ENCODE measurements at regions not wholly inside any gene's neighbourhood (a gene's known extent, or its start where the extent isn't known, plus 50 kb on each side); places are given as distances from the start of the nearest gene placed in this dataset.

DNA sequence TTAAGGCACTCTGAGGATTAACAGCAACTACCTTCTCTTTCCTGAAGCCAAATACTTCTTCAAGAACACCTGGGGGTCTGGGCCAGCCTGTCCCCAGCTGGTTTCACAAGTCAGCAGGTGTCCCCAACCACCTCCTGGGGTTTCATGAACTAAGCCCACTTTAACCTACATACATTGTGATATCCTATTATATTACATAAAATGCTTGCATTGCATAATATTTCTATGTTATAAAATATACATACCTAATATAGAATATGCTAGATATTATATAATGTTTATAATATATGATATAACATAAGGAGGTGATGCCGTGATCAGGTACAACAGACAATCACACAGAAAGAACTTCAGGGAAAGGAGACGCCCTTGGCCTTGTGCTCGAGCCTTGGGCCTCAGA is 367.6 kb downstream of the C16orf95 start:
- TF ChIP-seq, protein P1, sequence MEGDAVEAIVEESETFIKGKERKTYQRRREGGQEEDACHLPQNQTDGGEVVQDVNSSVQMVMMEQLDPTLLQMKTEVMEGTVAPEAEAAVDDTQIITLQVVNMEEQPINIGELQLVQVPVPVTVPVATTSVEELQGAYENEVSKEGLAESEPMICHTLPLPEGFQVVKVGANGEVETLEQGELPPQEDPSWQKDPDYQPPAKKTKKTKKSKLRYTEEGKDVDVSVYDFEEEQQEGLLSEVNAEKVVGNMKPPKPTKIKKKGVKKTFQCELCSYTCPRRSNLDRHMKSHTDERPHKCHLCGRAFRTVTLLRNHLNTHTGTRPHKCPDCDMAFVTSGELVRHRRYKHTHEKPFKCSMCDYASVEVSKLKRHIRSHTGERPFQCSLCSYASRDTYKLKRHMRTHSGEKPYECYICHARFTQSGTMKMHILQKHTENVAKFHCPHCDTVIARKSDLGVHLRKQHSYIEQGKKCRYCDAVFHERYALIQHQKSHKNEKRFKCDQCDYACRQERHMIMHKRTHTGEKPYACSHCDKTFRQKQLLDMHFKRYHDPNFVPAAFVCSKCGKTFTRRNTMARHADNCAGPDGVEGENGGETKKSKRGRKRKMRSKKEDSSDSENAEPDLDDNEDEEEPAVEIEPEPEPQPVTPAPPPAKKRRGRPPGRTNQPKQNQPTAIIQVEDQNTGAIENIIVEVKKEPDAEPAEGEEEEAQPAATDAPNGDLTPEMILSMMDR (conservative IDR thresholded peaks at IDR 0.05; ENCODE audit: low read depth, low read length) = no peak
- Histone ChIP-seq H3K27me3 (replicated peaks; ENCODE audit: insufficient read depth, low read depth, low read length, poor library complexity) (no peaks in the 10 kb centered on the region), H3K9me3 (ENCODE audit: low read depth, low read length, poor library complexity, severe bottlenecking) (no peaks in the 10 kb centered on the region), H3K27ac (ENCODE audit: low read depth, low read length, poor library complexity, severe bottlenecking) (no peak overlapping the region), H3K4me3 (ENCODE audit: low read depth, low read length, poor library complexity, severe bottlenecking) (no peak overlapping the region), H3K36me3 (ENCODE audit: insufficient read depth, low read length, poor library complexity, severe bottlenecking) (no peaks in the 10 kb centered on the region), H3K4me1 (ENCODE audit: insufficient read depth, low read length, poor library complexity, severe bottlenecking) (peaks cover 17% of the 10 kb centered on the region)
- BruUV-seq (replicated peaks) = no TSS peak
- DNase-seq (ENCODE audit: low spot score) = no peak
- intact Hi-C loops (cut with micrococcal nuclease; ENCODE audit: unreplicated experiment) = no loop called here
- CTCF ChIA-PET = no interaction called here
- POLR2A ChIA-PET (ENCODE audit: low non-redundant PET) = no interaction called here

GRCh38 chr16:86951041-86951822 is 366.0 kb downstream of the C16orf95 start:
- TF ChIP-seq, protein P1 (conservative IDR thresholded peaks at IDR 0.05; ENCODE audit: low read depth, low read length) = no peak
- TF ChIP-seq EZH2 (IDR thresholded peaks at IDR 0.05; ENCODE audit: borderline replicate concordance, low read depth, low read length, poor library complexity, severe bottlenecking) = no peak
- Histone ChIP-seq H3K36me3 (ENCODE audit: insufficient read depth, low read length, poor library complexity, severe bottlenecking) (no peaks in the 10 kb centered on the region), H3K27ac (ENCODE audit: low read depth, low read length, poor library complexity, severe bottlenecking) (no peak overlapping the region), H3K4me1 (ENCODE audit: insufficient read depth, low read length, poor library complexity, severe bottlenecking) (peaks cover 10% of the 10 kb centered on the region), H3K4me3 (ENCODE audit: low read depth, low read length, poor library complexity, severe bottlenecking) (no peak overlapping the region), H3K9me3 (ENCODE audit: low read depth, low read length, poor library complexity, severe bottlenecking) (no peaks in the 10 kb centered on the region), H3K27me3 (replicated peaks; ENCODE audit: insufficient read depth, low read depth, low read length, poor library complexity) (no peaks in the 10 kb centered on the region)
- ChIA-PET CTCF (no interaction called here), POLR2A (ENCODE audit: low non-redundant PET) (no interaction called here)
- no peak for DNase-seq (ENCODE audit: low spot score)
- intact Hi-C loops (cut with micrococcal nuclease; ENCODE audit: unreplicated experiment) = no loop called here
- no TSS peak for BruUV-seq (replicated peaks)

GRCh38 chr16:86951831-86952598 is 365.2 kb downstream of the C16orf95 start:
- TF ChIP-seq, protein P1 (conservative IDR thresholded peaks at IDR 0.05; ENCODE audit: low read depth, low read length) = no peak
- TF ChIP-seq EZH2 (IDR thresholded peaks at IDR 0.05; ENCODE audit: borderline replicate concordance, low read depth, low read length, poor library complexity, severe bottlenecking) = no peak
- intact Hi-C loops (cut with micrococcal nuclease; ENCODE audit: unreplicated experiment) = no loop called here
- Histone ChIP-seq H3K9me3 (ENCODE audit: low read depth, low read length, poor library complexity, severe bottlenecking) (no peaks in the 10 kb centered on the region), H3K27ac (ENCODE audit: low read depth, low read length, poor library complexity, severe bottlenecking) (peak overlapping the region; percentile 15), H3K4me3 (ENCODE audit: low read depth, low read length, poor library complexity, severe bottlenecking) (no peak overlapping the region), H3K27me3 (replicated peaks; ENCODE audit: insufficient read depth, low read depth, low read length, poor library complexity) (no peaks in the 10 kb centered on the region), H3K4me1 (ENCODE audit: insufficient read depth, low read length, poor library complexity, severe bottlenecking) (peaks cover 4% of the 10 kb centered on the region), H3K36me3 (ENCODE audit: insufficient read depth, low read length, poor library complexity, severe bottlenecking) (no peaks in the 10 kb centered on the region)
- no TSS peak for BruUV-seq (replicated peaks)
- peak; percentile 83 for DNase-seq (ENCODE audit: low spot score)
- POLR2A ChIA-PET (ENCODE audit: low non-redundant PET) = no interaction called here
- CTCF ChIA-PET = no interaction called here
